Ureter (tissue), 1 donor: ENCODE measurements at regions not wholly inside any gene's neighbourhood (a gene's known extent, or its start where the extent isn't known, plus 50 kb on each side); places are given as distances from the start of the nearest gene placed in this dataset.

ENCODE experiments used
- DNase-seq: peaks from one replicate; pipeline ENCODE4 v3.0.0-alpha.2; 2020; ENCODE audit warnings: low spot score
- donor health status: DM: yes; HTN: yes; CAD: no.

DNA sequence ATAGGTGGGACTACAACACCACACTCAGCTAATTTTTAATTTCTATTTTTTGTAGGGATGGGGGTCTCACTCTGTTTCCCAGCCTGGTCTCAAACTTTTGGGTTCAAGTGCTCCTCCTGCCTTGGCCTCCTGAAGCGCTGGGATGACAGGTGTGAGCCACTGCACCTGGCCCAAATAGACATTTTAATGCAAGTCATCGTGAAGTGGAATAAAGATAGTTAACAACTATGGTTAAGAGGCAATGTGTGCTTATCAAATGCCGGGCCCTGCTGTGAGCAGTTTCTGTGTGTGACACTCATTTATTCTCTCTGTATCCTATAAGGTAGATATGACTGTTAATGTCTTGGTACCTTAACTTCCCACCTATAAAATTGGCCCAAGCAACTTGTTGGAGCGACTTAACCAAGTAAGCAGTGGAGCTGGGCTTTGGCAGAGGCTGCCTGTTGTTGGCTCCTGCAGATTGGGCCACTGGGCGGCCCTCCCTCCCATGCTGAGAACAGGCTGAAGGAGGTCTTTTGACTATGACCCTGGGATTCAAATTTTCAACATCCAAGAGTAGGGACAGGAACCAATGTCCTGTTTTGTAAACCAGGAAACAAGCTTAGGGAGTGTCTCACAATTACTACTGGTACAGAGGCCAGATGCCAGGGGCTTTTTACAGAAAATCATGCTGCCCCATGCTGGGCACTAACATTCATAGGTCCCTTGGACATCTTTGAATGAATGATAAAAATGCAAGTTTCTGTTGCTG lies 450.7 kb downstream of the TSHZ3 start:
- no peak for DNase-seq

DNA sequence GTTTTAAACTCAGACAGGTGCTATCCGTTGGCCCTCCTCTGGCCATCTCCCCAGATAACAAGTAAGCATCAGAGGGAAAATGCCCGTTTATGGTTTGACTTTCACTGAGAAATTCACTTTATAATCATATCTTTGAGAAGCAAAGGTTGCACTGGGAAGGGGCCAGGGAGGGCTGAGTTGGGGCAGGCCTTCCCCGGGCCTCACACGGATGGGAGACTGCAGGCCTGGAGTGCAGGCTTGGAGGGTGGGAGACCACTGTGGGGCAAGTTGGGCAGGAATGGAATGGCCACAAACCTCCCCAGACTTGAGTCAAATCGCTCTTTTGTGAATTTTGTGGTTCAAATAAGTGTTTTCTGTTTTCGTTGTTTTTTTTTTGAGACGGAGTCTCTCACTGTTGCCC lies 451.7 kb downstream of the TSHZ3 start:
- DNase-seq, result no peak

DNA sequence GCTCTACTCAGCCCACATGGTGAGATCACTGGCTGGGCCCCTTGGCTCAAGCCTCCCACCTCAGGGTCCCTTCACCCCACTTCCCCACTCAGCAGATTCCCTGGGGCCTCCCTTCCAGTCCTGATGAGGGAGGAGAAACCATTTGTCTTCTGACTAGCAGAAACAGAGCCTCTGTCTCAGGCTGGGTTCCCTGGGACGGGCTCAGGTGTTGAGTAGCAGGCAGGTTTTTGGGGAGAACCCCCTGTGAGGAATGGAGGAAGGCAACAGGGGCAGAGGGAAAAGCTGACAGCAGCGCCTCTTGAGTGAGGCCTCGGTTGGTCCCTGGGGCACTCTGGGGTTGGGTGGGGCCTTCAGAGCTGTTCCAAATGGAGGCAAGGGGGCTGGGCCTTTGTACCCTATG lies 452.2 kb downstream of the TSHZ3 start:
- DNase-seq, result no peak

DNA sequence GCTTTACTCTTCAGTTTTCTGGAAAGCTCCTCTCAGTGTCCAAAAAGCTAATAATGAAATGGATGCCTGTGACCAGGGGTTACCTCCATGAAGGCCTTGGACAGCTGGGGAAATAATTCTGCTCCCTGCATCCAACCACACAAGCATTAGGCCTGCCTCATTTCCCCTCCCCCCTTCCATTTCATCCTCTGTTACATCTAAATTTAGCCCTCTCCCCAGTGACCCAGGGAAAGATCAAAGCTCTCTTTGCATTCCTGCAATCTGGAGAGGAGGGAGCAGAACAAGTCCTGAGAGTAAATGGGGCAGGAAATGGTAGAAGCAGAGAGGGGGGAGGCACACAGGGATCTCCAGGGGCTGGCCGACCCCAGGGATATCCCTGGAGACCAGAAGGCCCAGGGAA lies 452.7 kb downstream of the TSHZ3 start:
- DNase-seq, result no peak

DNA sequence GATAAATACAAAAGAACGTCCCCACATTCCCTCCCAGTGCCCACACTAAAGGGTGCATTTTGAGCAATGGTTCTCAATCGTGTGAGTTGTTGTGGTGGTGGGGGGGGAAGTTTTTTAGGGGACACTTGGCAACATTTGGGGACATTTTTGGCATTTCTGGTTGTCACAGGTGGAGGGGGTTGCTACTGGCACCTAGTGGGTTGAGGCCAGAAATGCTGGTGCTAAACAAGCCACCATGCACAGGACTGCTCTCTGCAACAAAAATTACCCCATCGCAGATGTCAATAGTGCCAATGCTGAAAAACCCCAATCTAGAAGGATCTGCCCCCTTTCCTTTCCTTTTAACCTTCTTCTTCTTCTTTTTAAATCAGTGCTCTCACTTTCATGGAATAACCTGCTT lies 453.3 kb downstream of the TSHZ3 start:
- no peak for DNase-seq

DNA sequence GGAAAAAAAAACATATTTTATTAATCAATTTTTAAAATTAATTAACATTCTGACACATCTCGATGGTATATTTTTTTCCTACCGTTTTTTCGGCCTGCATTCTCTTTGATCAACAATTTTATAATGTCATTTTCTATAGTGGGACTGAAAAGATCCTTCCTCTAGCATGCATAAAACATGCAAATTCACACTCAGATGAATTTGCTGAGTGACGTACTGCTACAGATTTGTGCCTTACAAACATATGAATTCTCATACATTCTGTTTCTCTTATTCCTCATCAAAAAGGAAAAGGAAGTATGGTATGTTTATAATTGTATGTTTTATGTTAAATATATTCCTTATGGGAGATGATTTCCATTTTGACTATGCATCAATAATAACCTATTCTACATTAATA lies 458.2 kb downstream of the TSHZ3 start:
- no peak for DNase-seq

DNA sequence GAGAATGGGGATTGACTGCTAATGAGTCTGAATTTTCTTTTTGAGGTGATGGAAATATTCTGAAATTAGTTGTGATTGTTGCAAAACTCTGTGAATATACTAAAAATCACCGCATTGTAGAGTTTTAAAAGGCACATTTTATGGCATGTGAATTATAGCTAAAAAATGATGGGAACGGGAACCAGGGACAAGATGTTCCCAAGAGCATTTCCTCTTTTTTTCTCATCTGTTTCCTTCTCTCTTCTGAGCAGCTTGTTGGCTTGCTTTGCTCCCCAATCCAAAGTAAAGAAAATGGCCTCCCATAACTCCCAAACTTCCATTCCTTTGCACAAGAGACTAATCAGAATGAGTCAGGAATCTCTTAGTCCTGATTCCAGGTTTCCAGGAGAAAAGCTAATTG lies 459.2 kb downstream of the TSHZ3 start:
- DNase-seq, result no peak

DNA sequence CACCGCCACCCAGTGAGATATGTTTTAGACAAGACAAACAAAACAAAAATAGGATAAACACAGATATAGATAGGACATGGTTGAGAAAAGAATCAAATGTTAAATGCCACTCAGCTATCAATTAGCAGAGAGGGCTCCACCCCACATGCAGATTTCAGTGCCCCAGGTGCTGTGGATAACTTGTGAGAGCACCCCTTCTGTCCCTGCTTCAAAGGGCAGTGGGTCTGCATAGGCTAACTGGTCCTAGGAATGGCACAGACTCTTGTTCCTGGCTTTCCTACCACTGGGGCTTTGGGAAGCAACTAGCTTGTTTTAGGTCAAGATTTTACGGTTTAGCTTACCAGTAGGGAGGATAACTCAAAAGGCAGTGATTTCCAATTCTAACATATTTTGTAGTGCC lies 460.3 kb downstream of the TSHZ3 start:
- no peak for DNase-seq

DNA sequence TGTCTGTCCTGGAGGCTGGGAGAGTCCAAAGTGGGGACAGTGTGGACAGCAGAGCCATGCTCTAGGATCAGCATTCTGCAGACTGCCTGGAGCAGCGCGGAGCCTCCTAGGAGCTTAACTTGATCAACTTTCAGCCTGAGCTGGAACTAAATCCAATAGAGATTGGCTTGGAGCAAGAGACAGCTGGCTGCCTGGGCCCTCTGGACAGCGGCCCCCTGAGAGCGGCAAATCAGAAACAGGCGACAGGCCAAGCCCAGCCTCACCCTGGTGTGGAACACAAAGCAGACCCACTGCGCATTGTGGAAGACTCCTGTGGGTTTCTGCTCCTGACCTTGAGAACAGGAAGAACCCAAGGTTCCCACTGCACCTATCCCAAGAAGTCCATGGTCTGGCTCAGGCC lies 462.2 kb downstream of the TSHZ3 start:
- DNase-seq, result no peak

DNA sequence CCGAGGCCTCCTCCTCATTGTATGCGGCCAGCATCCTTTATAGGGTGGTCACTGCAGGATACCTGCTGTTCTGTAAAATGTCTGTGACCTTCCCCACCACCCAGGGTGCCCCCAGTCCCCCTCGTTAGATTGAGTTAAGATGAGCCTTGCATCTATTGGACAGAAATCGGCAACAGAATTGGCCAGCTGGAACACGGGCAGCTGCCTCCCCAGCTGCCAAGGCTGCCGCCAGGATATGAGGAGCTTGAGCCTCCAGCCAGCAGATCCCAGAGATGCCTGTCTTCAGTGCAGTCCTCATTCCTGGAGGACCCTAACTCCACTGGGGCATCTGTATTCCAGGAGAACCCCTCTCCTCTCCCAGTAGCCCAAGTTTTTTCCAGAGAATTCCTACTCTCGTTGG lies 463.0 kb downstream of the TSHZ3 start:
- DNase-seq, result no peak

DNA sequence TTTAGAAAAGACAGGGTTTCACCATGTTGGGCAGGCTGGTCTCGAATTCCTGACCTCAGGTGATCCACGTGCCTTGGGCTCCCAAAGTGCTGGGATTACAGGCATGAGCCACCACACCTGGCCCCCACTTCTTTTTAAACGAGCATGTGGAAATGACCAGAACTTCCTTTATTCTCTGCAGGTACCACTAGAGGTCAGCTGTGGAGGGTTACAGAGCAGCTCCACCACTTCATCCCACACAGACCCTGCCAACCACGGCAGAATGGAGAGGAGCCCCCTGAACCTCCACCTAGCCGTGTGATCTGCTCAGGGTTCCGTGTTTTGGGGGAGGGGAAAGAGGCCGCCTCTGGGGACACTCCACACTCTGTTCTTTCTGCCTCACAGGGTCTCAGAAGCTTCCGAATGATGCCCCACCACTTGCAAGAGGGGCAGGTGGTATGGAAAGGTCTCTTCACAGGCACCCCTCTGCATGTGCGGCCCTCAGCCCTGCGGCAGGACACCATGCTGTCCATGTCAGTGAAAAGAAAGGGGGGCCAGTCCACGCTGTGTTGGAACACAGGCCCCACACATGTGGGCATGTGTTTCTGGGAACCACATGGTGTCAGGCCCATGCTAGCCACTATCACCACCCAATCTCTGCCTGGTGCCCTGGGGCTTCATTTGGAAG lies 465.0 kb downstream of the TSHZ3 start:
- no peak for DNase-seq

DNA sequence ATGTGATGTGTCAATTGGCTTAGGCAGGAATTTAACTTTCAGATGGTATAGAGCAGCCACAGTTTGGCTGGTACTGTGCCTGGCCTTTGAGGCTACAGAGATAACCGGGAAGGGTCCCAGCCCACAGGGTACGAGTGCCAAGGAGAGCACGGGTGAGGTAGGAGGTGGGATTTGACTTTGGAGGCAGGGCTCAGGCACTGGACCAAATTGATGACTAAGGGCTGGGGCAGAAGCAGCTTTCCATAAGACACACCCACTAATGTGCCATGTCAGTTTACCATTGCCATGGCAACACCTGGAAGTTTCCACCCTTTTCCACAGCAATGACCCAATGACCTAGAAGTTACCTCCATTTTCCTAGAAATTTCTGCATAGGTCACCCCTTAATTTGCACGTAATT lies 466.2 kb downstream of the TSHZ3 start:
- DNase-seq, result no peak

DNA sequence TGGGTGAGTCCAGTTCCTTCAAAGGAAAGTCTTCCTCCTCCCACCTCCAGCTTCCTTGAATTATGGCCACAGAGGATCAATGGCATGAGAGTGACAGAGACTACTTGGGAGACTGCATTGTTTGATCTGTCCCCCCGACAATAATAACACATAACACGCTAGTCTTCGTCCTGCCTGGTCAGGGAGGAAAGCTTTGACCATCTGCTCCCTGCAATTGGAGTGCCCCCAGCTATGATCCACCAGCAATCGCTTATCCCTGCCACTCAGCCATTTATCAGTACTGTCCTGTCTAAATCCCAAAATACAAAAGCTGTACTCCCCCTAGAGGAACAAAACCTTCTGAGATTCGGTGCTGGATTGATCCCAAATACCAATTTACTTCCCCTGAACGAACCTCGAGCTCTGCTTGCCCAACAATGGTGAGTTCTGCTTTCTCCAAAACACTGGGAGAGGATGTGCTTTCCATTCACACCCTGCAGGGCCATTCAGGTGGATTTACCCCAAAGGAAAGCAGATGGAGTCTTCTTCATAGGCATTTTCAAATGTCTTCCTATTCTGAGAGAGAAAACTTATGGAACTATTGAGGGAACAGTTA lies 466.7 kb downstream of the TSHZ3 start:
- DNase-seq, result no peak

DNA sequence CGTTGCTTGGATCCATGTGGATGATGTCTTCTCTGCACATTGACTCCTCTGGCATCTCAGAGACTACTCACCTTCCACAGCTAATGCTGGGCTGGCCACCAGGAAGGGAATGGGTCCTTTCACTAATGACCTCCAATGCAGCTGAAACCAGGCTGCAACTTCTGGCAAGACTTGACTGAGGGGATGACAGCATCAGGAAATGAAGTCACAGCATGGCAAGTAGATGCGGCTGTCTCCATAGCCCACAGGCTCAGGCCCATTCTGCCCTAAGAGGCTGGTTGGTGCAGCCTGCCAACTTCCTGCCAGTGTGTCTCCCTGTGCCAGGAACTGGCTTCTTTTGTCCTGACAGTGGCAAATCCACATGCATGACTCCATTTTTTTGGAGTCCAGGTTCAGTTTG lies 467.3 kb downstream of the TSHZ3 start:
- DNase-seq, result no peak

DNA sequence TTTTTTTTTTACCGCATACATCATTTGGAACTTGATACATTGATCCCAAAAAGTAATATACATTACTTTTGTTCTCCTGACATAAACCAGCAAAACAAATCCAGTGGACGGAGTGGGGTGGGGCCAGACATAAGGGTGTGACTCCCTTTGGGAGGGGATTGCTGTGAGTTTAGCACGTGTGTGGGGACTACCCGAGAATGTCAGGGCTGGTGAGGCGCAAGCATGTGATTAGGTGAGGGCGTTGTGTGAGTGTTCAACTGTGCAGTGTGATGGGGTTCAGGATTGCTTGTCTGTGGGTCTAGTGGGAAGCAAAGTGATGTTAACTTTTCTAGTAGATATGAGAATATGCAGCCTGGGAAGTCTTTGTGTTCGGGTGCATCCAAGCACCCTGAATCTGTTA lies 468.0 kb downstream of the TSHZ3 start:
- DNase-seq, result no peak

DNA sequence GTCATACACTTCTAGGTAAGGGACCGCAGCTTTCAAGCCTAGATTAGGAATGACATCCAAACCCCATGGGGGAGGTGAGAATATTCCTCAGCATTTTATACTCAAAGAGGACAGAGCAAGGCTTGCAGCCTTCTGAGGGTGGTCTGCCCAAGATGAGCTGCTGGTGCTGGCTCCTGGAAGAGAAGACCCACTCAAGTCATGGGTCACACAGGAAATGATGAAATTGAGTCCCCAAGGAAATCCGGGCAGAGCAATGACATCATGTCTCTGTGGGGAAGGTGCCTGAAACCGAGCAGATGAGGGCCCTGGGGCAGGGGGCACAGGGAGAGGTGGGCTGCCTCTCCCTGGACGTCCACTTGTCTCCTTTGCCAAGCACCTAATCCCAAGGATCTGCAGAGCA lies 468.7 kb downstream of the TSHZ3 start:
- no peak for DNase-seq

DNA sequence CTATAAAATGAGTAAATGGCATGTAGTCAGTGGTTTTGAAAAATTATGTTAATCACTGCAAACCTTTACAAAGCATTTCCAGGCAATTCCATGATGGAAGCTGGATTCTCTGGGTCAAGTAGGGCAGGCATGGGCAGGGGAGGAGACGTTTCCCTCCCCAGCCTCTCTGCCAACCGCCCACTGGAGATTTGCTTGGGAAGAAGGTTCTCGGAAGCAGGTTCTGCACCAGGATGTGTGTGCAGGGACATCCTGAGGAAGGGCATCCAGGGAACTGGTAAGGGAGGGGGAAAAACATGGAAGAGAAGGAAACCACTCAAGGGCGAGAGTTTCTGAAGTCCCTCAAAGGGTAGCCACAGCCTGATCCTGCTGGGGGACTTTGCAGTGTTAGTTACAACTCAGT lies 469.1 kb downstream of the TSHZ3 start:
- no peak for DNase-seq

DNA sequence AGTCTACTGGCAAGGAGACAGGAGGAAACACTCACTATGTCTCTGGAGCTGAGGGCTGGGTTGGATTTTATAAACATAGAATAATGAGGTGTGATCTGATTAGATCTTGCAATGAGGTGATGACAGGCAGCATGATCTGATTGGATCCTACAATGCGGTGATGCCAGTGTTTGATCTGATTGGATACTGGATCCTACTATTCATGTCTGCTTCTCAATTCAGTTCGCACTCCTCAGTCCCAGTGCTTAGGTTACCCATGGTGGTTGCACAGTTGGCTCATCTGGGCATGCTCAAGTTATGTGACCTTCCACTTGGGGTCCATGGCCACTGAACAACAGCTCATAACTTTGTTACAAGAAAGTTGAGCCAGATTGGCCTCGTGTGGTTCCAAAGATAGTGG lies 469.5 kb downstream of the TSHZ3 start:
- DNase-seq, result no peak

DNA sequence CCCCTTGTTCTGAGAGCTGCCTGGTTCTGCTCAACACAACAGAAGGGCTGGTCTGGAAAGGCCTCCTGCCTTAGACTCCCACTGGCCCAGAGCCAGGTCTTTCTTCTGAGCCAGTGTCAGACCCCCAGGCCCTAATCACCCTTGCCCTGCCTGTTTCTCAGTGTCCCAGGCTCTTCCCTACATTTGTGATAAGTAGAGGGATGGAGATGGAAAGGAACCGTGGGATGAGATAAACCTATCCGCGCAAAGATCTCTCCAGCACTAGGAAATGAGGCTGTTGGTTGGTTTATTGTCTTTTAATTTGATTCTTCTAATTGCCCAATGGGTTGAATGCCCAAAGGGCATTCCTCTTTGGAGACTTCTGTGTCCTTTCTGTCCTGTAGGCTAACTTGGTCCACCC lies 470.0 kb downstream of the TSHZ3 start:
- DNase-seq, result no peak

DNA sequence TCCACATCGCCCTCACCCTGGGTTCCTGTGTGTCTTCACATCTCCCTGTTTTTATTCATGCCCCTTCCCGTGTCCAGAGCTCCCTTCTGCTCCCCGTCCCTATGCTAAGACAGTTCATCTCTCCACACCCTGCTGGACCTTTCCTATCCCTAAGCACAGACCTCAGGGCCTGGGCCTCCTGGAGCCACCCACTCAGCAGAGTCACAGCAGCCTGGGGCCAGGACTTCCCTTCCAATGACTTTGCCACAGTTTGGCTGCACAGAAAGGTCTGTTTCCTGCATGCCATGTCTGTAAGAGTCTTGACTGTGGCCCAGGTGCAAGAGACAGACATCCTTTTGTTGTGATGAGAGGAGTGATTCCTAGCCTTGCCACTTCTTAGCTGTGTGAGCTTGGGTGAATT lies 470.7 kb downstream of the TSHZ3 start:
- DNase-seq, result no peak

DNA sequence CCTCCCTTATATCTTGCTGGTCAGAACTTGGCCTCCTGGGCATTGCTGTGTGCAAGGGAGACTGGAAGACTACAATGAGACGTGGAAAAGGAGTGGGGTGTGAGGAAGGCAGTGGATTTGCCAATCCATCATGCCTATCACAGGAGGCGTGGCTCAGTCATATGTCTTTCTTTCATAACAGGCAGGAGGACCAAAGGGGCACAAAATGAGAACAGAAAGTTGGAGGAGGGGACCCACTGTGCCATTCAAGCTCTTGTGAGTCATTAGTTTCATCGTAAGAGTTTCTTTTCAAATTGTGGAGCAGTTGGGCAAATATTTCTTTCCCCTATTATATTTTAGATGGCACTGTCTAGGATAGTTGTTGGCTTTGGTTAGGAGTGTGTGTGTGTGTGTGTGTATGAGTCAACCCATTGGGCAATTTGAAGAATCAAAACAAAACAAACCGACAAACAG lies 471.5 kb downstream of the TSHZ3 start:
- no peak for DNase-seq

DNA sequence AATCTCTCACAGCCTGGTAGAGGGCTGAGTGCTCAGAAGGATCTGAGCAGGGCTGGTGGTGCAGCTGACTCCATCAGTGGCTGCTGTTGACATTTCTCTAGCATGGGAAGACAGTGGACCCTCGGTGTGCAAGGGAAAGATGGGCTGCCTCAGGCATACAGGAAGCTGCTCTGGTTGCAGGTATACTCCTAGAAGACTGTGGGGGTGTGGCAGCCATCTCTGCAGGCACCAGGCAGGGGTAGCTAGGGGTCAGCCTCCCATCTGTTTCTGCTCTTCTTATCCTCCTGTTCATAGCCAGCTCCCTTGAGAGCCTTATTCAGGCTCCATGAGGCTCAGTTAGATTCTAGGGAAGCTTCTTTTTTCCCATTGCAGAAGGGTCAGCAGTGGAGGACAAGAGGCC lies 475.5 kb downstream of the TSHZ3 start:
- DNase-seq, result no peak

DNA sequence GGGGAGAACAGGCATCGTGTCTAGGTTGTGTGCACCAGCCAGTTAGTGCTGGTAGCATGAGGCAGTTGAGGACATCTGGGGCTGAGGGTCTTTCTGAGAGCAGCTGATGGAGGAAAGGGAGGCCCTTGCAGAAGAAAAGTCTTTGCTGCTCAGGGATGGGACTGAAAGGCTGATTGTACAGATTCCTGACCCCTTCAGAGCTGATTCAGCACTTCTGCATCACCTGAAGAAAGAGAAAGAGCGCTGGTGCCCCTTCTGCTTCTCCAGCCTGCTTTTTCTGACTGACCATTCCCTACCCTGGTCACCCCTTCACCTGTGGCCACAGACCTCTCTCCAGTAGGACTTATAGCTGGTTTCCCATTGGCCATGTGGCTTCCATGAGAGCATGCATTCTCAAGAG lies 476.2 kb downstream of the TSHZ3 start:
- no peak for DNase-seq
